ENCODE measurements at regions not wholly inside any gene's neighbourhood (a gene's known extent, or its start where the extent isn't known, plus 50 kb on each side); places are given as distances from the start of the nearest gene placed in this dataset.

DNA sequence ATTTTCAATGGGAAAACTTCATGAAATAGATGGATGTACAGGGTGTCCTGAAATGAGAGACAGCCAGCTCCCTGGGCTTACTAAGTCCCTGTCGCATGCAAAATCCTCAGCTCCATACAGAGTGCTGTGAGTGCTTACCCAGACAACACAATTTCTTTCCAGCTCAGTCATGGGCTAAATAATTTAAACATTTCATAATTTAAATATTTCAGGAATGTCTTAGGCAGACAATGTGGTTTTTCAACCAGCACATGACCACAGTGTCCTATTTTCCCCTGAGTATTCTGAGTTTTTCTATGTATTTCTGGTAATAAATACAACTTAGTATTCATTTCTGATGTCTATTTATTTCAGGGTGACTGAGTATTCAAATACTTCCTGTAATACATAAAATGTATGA lies 188.5 kb upstream of the SNX2 start:
- H3K4me3 ChIP-seq (ENCODE audit: low read depth, low read length), result no peak overlapping the region
- TF ChIP-seq, protein P1, sequence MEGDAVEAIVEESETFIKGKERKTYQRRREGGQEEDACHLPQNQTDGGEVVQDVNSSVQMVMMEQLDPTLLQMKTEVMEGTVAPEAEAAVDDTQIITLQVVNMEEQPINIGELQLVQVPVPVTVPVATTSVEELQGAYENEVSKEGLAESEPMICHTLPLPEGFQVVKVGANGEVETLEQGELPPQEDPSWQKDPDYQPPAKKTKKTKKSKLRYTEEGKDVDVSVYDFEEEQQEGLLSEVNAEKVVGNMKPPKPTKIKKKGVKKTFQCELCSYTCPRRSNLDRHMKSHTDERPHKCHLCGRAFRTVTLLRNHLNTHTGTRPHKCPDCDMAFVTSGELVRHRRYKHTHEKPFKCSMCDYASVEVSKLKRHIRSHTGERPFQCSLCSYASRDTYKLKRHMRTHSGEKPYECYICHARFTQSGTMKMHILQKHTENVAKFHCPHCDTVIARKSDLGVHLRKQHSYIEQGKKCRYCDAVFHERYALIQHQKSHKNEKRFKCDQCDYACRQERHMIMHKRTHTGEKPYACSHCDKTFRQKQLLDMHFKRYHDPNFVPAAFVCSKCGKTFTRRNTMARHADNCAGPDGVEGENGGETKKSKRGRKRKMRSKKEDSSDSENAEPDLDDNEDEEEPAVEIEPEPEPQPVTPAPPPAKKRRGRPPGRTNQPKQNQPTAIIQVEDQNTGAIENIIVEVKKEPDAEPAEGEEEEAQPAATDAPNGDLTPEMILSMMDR (conservative IDR thresholded peaks at IDR 0.05; ENCODE audit: low read depth, low read length), result no peak
- DNase-seq (ENCODE audit: low read depth), result no peak

- TF ChIP-seq, protein P1 (conservative IDR thresholded peaks at IDR 0.05; ENCODE audit: low read depth, low read length), result no peak
- no peak for DNase-seq (ENCODE audit: low read depth)
- no peak overlapping the region for H3K4me3 ChIP-seq (ENCODE audit: low read depth, low read length)
These were observed 183.1 kb upstream of the SNX2 start for GRCh38 chr5:122591828-122592227.

DNA sequence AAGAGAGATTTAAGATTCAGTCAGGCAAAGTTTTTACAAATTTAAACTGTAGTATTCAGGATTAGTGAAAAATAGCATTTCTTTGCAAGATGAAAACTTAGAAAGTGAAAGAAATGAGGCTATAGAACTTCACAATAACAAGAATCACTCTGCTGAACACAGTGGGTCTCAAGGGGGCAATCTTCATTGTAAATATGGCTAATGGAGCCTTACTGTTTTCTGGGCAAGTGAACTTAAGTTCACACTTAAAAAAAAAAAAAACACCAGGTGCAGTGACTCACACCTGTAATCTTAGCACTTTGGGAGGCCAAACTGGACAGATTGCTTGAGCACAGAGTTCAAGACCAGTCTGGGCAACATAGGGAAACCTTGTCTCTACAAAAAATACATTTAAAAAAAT lies 175.9 kb upstream of the SNX2 start:
- H3K4me3 ChIP-seq (ENCODE audit: low read depth, low read length), result no peak overlapping the region
- TF ChIP-seq, protein P1 (conservative IDR thresholded peaks at IDR 0.05; ENCODE audit: low read depth, low read length), result no peak
- no peak for DNase-seq (ENCODE audit: low read depth)

DNA sequence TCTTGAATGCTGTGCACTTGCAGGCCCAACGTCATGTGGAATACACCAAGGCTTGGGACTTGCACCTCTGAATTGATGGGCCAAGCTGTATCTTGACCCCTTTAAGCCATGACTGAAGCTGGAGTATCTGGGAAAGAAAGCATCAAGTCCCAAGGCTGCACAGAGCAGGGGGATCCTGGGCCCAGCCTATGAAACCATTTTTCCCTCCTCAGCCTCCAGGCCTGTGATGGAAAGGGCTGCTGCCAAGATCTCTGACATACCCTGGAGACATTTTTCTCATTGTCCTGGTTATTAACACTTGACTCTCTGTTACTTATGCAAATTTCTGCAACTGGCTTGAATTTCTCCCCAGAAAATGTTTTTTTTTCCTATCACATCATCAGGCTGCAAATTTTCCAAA lies 174.0 kb upstream of the SNX2 start:
- TF ChIP-seq, protein P1 (conservative IDR thresholded peaks at IDR 0.05; ENCODE audit: low read depth, low read length), result no peak
- no peak overlapping the region for H3K4me3 ChIP-seq (ENCODE audit: low read depth, low read length)
- no peak for DNase-seq (ENCODE audit: low read depth)

- TF ChIP-seq, protein P1 (conservative IDR thresholded peaks at IDR 0.05; ENCODE audit: low read depth, low read length), result no peak
- no peak overlapping the region for H3K4me3 ChIP-seq (ENCODE audit: low read depth, low read length)
- no peak for DNase-seq (ENCODE audit: low read depth)
These were observed 172.2 kb upstream of the SNX2 start for GRCh38 chr5:122602700-122603099.

- TF ChIP-seq, protein P1 (conservative IDR thresholded peaks at IDR 0.05; ENCODE audit: low read depth, low read length), result no peak
- DNase-seq (ENCODE audit: low read depth), result no peak
- no peak overlapping the region for H3K4me3 ChIP-seq (ENCODE audit: low read depth, low read length)
These were observed 169.6 kb upstream of the SNX2 start for GRCh38 chr5:122605236-122605635.

DNA sequence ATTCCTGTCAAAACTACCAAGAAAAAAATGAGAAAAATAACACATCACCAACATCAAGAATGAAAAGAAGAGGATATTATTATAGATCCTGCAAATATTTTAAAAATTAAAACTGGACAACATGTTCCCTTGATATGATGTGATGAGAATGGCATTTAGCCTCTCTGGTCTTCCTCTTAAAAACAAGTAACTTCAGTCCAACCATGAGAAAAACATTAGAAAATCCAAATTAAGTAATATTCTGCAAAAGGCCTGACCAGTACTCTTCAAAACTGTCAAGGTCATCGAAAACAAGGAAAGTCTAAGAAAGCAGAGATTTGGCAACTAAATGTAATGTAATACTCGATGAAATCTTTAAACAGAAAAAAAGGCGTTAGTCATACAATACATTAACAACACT lies 167.1 kb upstream of the SNX2 start:
- no peak for DNase-seq (ENCODE audit: low read depth)
- no peak overlapping the region for H3K4me3 ChIP-seq (ENCODE audit: low read depth, low read length)
- TF ChIP-seq, protein P1 (conservative IDR thresholded peaks at IDR 0.05; ENCODE audit: low read depth, low read length), result no peak

Measured in epithelial cell of proximal tubule (primary cell).